Duodenal mucosa (tissue), 2 donors: ENCODE measurements at regions not wholly inside any gene's neighbourhood (a gene's known extent, or its start where the extent isn't known, plus 50 kb on each side); places are given as distances from the start of the nearest gene placed in this dataset.

Experiments used
- H3K27ac ChIP-seq: one replicate; pipeline ENCODE4 v1.7.0; 2013; ENCODE audit warnings: low read depth, low read length
- H3K27me3 ChIP-seq, 2 donors: one replicate each; pipeline ENCODE4 v1.7.0; 2013; ENCODE audit warnings: low read length in 2 of 2, control low read depth in 1 of 2; ENCODE audit not compliant: insufficient read depth in 2 of 2, control insufficient read depth in 1 of 2
- H3K36me3 ChIP-seq, 2 donors: one replicate each; pipeline ENCODE4 v1.7.0; 2013; ENCODE audit warnings: low read length in 2 of 2, control low read depth in 1 of 2; ENCODE audit not compliant: insufficient read depth in 2 of 2, control insufficient read depth in 1 of 2
- H3K4me1 ChIP-seq, 2 donors: one replicate each; pipeline ENCODE4 v1.7.0; 2013; ENCODE audit warnings: low read length in 2 of 2, control low read depth in 1 of 2; ENCODE audit not compliant: insufficient read depth in 2 of 2, control insufficient read depth in 1 of 2
- H3K4me3 ChIP-seq, 2 donors: one replicate each; pipeline ENCODE4 v1.7.0; 2013; ENCODE audit warnings: low read length in 2 of 2, low read depth in 1 of 2
- H3K9ac ChIP-seq, 2 donors: one replicate each; pipeline ENCODE4 v1.7.0; 2013; ENCODE audit warnings: low read length in 2 of 2, low read depth in 1 of 2
- H3K9me3 ChIP-seq, 2 donors: one replicate each; pipeline ENCODE4 v1.7.0; 2013; ENCODE audit warnings: low read length in 2 of 2, control low read depth in 1 of 2; ENCODE audit not compliant: control insufficient read depth in 1 of 2

DNA sequence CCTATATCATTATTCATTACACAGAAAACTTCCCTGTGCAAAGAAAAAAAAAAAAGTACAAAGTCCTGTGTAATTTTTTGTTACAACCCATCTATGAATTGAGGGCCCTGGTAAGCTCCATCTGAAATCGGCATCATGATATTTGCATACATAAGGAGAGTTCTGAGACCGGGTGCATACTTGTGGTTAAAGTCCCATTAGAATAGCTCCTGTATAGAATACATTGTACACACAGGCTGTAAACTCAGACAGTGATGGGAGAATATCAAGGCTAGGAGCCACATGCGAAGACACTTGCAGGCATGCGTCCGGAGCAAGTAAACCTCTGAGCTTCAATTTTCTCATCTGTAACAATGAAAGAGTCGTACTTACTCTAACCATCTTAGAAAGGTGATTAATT, 353.2 kb downstream of the ETS1 start:
- Histone ChIP-seq H3K9ac (no peak overlapping the region), H3K27me3 (no peaks in the 10 kb centered on the region), H3K4me3 (no peak overlapping the region), H3K36me3 (no peaks in the 10 kb centered on the region), H3K4me1 (no peaks in the 10 kb centered on the region), H3K27ac (no peak overlapping the region), H3K9me3 (no peaks in the 10 kb centered on the region)

- no peak overlapping the region for H3K27ac ChIP-seq
- no peak overlapping the region for H3K9ac ChIP-seq
- H3K36me3 ChIP-seq = no peaks in the 10 kb centered on the region
- no peak overlapping the region for H3K4me3 ChIP-seq
- no peaks in the 10 kb centered on the region for H3K4me1 ChIP-seq
- H3K27me3 ChIP-seq = no peaks in the 10 kb centered on the region
- H3K9me3 ChIP-seq = no peaks in the 10 kb centered on the region
Measured at GRCh38 chr11:128232588-128232987, 354.8 kb downstream of the ETS1 start.

DNA sequence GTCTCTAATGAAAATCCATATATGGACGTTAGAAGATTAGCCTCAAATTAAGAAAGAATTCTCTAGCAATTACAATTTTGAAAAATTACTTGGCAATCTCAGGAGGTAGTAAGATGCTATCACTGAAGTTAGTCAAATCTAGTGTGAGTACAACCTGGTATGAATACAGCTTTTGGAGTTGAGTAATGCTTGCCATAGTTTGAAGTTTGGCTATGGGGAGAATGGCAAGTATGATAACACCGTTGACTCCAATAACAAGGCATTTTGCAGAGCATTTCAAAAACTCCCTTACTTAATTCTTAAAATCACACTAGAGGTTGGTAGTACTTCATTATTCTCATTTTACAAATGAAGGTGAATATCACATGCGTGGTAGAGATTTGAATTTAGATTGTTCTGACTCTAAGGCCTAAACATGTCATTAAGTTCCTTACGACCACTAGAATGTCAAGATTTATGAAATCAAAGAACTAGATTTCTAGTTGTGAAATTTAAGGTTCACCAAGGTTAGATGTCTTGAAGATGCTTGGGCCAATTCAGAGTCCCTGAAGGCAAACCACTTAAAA, 355.4 kb downstream of the ETS1 start:
- Histone ChIP-seq H3K4me1 (no peaks in the 10 kb centered on the region), H3K9ac (no peak overlapping the region), H3K27ac (no peak overlapping the region), H3K9me3 (no peaks in the 10 kb centered on the region), H3K4me3 (no peak overlapping the region), H3K27me3 (no peaks in the 10 kb centered on the region), H3K36me3 (no peaks in the 10 kb centered on the region)

DNA sequence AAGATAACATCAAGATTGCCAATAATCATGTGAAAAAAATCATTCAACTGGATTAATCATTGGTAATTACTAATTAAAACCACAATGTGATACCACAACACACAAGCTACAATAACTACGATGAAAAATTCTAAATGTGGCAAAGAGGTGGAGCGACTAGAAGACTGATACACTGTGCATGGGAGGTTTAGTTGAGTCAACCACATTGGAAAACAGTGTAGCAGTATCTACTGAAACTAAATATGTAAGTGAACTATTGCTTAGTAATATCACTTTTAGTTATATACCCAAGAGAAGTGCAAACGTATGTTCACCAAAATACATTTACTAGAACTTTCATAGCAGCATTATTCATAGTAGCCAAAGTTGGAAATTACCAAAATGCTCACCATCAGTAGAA, 359.9 kb downstream of the ETS1 start:
- no peak overlapping the region for H3K9ac ChIP-seq
- H3K36me3 ChIP-seq = no peaks in the 10 kb centered on the region

GRCh38 chr11:128226106-128226716, 361.1 kb downstream of the ETS1 start:
- Histone ChIP-seq H3K4me1 (no peaks in the 10 kb centered on the region), H3K4me3 (no peak overlapping the region), H3K27ac (no peak overlapping the region), H3K9me3 (no peaks in the 10 kb centered on the region), H3K27me3 (no peaks in the 10 kb centered on the region), H3K36me3 (no peaks in the 10 kb centered on the region), H3K9ac (no peak overlapping the region)

More for the DNA sequence above, 359.9 kb downstream of the ETS1 start:
- no peaks in the 10 kb centered on the region for H3K9me3 ChIP-seq
- no peaks in the 10 kb centered on the region for H3K4me1 ChIP-seq
- H3K27me3 ChIP-seq = no peaks in the 10 kb centered on the region
- no peak overlapping the region for H3K4me3 ChIP-seq
- no peak overlapping the region for H3K27ac ChIP-seq

- Histone ChIP-seq H3K36me3 (no peaks in the 10 kb centered on the region), H3K27ac (no peak overlapping the region), H3K27me3 (no peaks in the 10 kb centered on the region), H3K9me3 (no peaks in the 10 kb centered on the region), H3K4me1 (no peaks in the 10 kb centered on the region), H3K9ac (no peak overlapping the region), H3K4me3 (no peak overlapping the region)
Measured at GRCh38 chr11:128222245-128222884, 365.0 kb downstream of the ETS1 start.

DNA sequence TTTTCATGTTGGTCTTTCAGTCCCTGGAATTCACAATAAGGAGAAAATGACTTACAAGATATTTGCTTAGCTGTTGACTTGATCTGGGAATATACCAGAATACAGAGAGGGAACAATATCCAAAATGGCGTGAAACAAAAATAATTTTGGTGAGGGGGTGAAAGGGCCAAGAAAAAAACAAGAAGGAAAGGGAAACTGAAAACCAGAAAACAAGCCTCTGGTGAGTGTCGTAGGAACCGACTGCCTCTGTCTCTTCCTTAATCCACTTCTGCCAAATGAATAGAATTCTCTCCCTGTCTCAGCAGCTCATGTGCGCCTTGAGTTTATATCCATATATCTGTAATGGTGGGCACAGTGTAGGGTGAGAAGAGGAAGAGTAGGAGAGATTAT, 367.6 kb downstream of the ETS1 start:
- Histone ChIP-seq H3K4me1 (no peaks in the 10 kb centered on the region), H3K9ac (no peak overlapping the region), H3K4me3 (no peak overlapping the region), H3K27me3 (no peaks in the 10 kb centered on the region), H3K27ac (no peak overlapping the region), H3K9me3 (no peaks in the 10 kb centered on the region), H3K36me3 (no peaks in the 10 kb centered on the region)

DNA sequence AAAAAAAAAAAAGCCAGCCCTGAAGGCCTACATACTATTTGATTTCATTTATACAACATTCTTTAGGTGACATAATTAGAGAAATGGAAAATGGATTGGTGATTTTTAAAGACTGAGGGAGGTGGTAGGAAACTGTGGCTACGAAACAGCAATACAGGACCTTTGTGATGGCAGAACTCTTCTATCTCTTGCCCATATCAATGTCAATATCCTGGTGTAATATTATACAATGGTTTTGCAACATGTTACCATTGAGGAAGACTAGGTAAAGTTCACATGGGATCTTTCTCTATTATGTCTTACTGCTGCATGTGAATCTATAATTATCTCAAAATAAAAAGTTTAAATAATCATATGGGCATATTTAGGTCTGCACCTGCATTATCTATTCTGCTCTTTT, 371.2 kb downstream of the ETS1 start:
- no peak overlapping the region for H3K27ac ChIP-seq
- no peaks in the 10 kb centered on the region for H3K4me1 ChIP-seq
- H3K9ac ChIP-seq = no peak overlapping the region
- H3K4me3 ChIP-seq = no peak overlapping the region
- H3K36me3 ChIP-seq = no peaks in the 10 kb centered on the region
- H3K9me3 ChIP-seq = peaks cover 0 to 2% of the 10 kb centered on the region in 2 donors
- no peaks in the 10 kb centered on the region for H3K27me3 ChIP-seq

- H3K4me1 ChIP-seq = no peaks in the 10 kb centered on the region
- H3K9me3 ChIP-seq = peaks cover 0 to 2% of the 10 kb centered on the region in 2 donors
- no peaks in the 10 kb centered on the region for H3K27me3 ChIP-seq
- H3K27ac ChIP-seq = no peak overlapping the region
- no peaks in the 10 kb centered on the region for H3K36me3 ChIP-seq
- no peak overlapping the region for H3K9ac ChIP-seq
- no peak overlapping the region for H3K4me3 ChIP-seq
Measured at GRCh38 chr11:128215238-128215882, 372.0 kb downstream of the ETS1 start.

GRCh38 chr11:128214263-128214662, 373.1 kb downstream of the ETS1 start:
- H3K27me3 ChIP-seq = no peaks in the 10 kb centered on the region
- H3K27ac ChIP-seq = no peak overlapping the region
- H3K9me3 ChIP-seq = peaks cover 0 to 2% of the 10 kb centered on the region in 2 donors
- no peaks in the 10 kb centered on the region for H3K36me3 ChIP-seq
- no peak overlapping the region for H3K4me3 ChIP-seq
- no peaks in the 10 kb centered on the region for H3K4me1 ChIP-seq
- no peak overlapping the region for H3K9ac ChIP-seq
